Transverse colon (tissue), 4 donors: ENCODE measurements at regions not wholly inside any gene's neighbourhood (a gene's known extent, or its start where the extent isn't known, plus 50 kb on each side); places are given as distances from the start of the nearest gene placed in this dataset.

Experiments used
- DNase-seq: peaks from one replicate; pipeline ENCODE4 v3.0.0-alpha.2; 2019
- H3K27ac ChIP-seq, 4 donors: fragments of 200-600 bp; sonication (generic); 2 replicates each; pipeline ENCODE4 v1.5.1; 2016 to 2018; ENCODE audit warnings: inconsistent platforms in 4 of 4
- H3K27me3 ChIP-seq: fragments of 200-600 bp; sonication (generic); 2 replicates; pipeline ENCODE4 v1.5.1; 2017; ENCODE audit warnings: inconsistent platforms
- H3K36me3 ChIP-seq, 4 donors: fragments of 200-600 bp; sonication (generic); 2 replicates each; pipeline ENCODE4 v1.5.1; 2017 to 2019; ENCODE audit warnings: inconsistent platforms in 4 of 4
- H3K4me1 ChIP-seq, 4 donors: fragments of 200-600 bp; sonication (generic); 2 replicates each; pipeline ENCODE4 v1.5.1; 2017 to 2020; ENCODE audit warnings: inconsistent platforms in 4 of 4
- H3K4me3 ChIP-seq, 4 donors: fragments of 200-600 bp; sonication (generic); 1 replicate in 1 of 4; 2 replicates in 3 of 4; pipeline versions ENCODE4 v1.5.1 to v1.6.1; 2017 to 2019; ENCODE audit warnings: inconsistent platforms in 4 of 4
- H3K9me3 ChIP-seq, 2 donors: fragments of 200-600 bp; sonication (generic); 2 replicates each; pipeline ENCODE4 v1.5.1; 2017 to 2019; ENCODE audit warnings: inconsistent platforms in 2 of 2
- EP300 ChIP-seq: sonication (generic); formaldehyde crosslinking; IDR thresholded peaks from one replicate; pipeline ENCODE4 v1.6.1; 2017; ENCODE audit warnings: antibody characterized with exemption, low read depth
- POLR2A ChIP-seq: fragments of 450-650 bp; IDR thresholded peaks from one replicate; pipeline ENCODE4 v1.6.1; 2016; ENCODE audit warnings: antibody characterized with exemption, mild to moderate bottlenecking, moderate library complexity
- POLR2AphosphoS5 ChIP-seq, 3 donors: sonication (generic); formaldehyde crosslinking; IDR thresholded peaks; one replicate each; pipeline ENCODE4 v1.6.1; 2016; ENCODE audit warnings: antibody characterized with exemption in 3 of 3
- WGBS, 2 donors: methylation state at CpG; one replicate each; pipeline ENCODE4 v1.1.5; 2018; ENCODE audit warnings: low coverage in 1 of 2; 5-methylcytosine and 5-hydroxymethylcytosine counted together
- in situ Hi-C, 4 donors: fragments of 200-750 bp; cut with MboI; loops; one replicate each; pipeline versions ENCODE4 v1.15.0 to v1.15.1; 2017; ENCODE audit warnings: low sequenced_read_pairs in 3 of 4, low pct_ligation_motif_present in 1 of 4, low pct_unique_long_range_greater_than_20kb in 1 of 4
- intact Hi-C: fragments of 100-400 bp; cut with DNase I; formaldehyde crosslinking; loops from one replicate; pipeline ENCODE4 v1.15.1; 2023; ENCODE audit warnings: low total_unique reads
- TF ChIP-seq, protein P1 (sequence below), 5 experiments: fragments of 200-600 bp in 3 of 5; fragments of 450-650 bp in 2 of 5; sonication (generic) in 3 of 5; IDR thresholded peaks; 1 replicate in 2 of 5; 2 replicates in 3 of 5; pipeline ENCODE4 v1.5.1; 2016 to 2017; ENCODE audit warnings: antibody characterized with exemption in 5 of 5, inconsistent platforms in 3 of 5, mild to moderate bottlenecking in 2 of 5, moderate library complexity in 1 of 5

DNA sequence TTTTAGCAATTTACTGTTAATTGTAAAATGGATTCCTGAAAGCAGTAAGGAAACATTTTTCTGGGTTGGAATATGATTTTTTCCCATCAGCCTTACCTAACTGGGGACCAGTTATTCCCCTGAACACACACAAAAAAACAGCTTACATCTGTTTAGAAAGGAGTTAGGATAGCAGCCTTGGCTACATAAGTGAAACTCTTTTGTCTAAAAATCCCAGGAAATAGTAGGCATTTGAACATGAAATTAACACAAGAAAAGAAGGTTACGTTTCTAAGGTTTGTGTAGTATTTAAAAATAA is 696.2 kb upstream of the MARCKS start:
- intact Hi-C loops: loop anchor here (10.0 kb wide), 1 partner anchor 894 kb away; no protein-coding TSS in a partner anchor

DNA sequence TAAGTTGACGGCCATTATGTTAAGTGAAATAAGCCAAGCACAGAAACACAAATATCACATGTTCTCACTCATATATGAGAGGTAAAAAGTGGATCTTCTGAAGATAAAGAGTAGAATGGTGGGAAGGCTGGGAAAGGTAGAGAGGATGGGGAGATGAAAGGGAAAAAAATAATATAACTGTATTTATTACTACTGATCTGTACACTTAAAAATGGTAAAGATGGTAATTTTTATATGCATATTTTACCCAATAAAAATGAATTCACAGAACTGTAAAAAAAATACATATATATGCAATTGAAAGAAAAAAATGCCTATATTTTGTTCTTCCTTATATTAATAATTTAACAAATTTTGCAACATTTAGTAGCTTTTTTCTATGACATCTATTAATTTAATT is 694.4 kb upstream of the MARCKS start:
- Histone ChIP-seq H3K9me3 (no peaks in the 10 kb centered on the region), H3K27ac (no peak overlapping the region), H3K4me1 (no peaks in the 10 kb centered on the region), H3K4me3 (no peak overlapping the region), H3K36me3 (no peaks in the 10 kb centered on the region), H3K27me3 (no peaks in the 10 kb centered on the region)
- WGBS, 2 donors: 90 to 93% methylated on average over 1 of the region's 1 CpG
- intact Hi-C loops (loop anchor here (10.0 kb wide), 1 partner anchor 892 kb away; no protein-coding TSS in a partner anchor), in situ Hi-C loops (no loop called here)
- TF ChIP-seq EP300 (no peak), POLR2A (no peak), POLR2AphosphoS5 (IDR thresholded peaks at IDR 0.05) (no peak)
- TF ChIP-seq, protein P1, sequence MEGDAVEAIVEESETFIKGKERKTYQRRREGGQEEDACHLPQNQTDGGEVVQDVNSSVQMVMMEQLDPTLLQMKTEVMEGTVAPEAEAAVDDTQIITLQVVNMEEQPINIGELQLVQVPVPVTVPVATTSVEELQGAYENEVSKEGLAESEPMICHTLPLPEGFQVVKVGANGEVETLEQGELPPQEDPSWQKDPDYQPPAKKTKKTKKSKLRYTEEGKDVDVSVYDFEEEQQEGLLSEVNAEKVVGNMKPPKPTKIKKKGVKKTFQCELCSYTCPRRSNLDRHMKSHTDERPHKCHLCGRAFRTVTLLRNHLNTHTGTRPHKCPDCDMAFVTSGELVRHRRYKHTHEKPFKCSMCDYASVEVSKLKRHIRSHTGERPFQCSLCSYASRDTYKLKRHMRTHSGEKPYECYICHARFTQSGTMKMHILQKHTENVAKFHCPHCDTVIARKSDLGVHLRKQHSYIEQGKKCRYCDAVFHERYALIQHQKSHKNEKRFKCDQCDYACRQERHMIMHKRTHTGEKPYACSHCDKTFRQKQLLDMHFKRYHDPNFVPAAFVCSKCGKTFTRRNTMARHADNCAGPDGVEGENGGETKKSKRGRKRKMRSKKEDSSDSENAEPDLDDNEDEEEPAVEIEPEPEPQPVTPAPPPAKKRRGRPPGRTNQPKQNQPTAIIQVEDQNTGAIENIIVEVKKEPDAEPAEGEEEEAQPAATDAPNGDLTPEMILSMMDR (IDR thresholded peaks at IDR 0.05): no peak
- no peak for DNase-seq

More for the DNA sequence above, 696.2 kb upstream of the MARCKS start:
- no peaks in the 10 kb centered on the region for H3K27me3 ChIP-seq
- no peaks in the 10 kb centered on the region for H3K9me3 ChIP-seq
- no peak overlapping the region for H3K4me3 ChIP-seq
- H3K4me1 ChIP-seq: no peaks in the 10 kb centered on the region
- DNase-seq: no peak
- H3K36me3 ChIP-seq: no peaks in the 10 kb centered on the region
- TF ChIP-seq EP300: no peak
- no peak for TF ChIP-seq POLR2AphosphoS5 (IDR thresholded peaks at IDR 0.05)
- TF ChIP-seq, protein P1 (IDR thresholded peaks at IDR 0.05): no peak
- TF ChIP-seq POLR2A: no peak
- in situ Hi-C loops: no loop called here
- H3K27ac ChIP-seq: no peak overlapping the region
- 73 to 80% methylated on average over 1 of the region's 1 CpG for WGBS, 2 donors

DNA sequence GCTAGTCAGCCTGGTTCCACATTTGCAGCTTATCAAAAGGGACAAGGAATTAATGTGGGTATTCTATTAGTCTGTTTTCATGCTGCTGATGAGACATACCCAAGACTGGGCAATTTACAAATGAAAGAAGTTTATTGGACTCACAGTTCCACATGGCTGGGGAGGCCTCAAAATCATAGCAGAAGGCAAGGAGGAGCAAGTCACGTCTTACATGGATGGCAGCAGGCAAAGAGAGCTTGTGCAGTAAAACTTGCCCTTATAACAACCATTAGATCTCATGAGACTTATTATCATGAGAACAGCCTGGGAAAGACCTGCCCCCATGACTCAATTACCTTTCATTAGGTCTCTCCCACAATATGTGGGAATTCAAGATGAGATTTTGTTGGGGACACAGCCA is 689.1 kb upstream of the MARCKS start:
- no peaks in the 10 kb centered on the region for H3K27me3 ChIP-seq
- 80 to 85% methylated on average over 1 of the region's 1 CpG for WGBS, 2 donors
- peaks cover 0 to 8% (median 2%) of the 10 kb centered on the region in 4 donors for H3K4me1 ChIP-seq
- no peak for DNase-seq
- in situ Hi-C loops (no loop called here), intact Hi-C loops (loop anchor here (10.0 kb wide), 1 partner anchor 887 kb away; no protein-coding TSS in a partner anchor)
- H3K36me3 ChIP-seq: no peaks in the 10 kb centered on the region
- H3K4me3 ChIP-seq: no peak overlapping the region
- H3K27ac ChIP-seq: no peak overlapping the region
- peaks cover 0 to 3% of the 10 kb centered on the region in 2 donors for H3K9me3 ChIP-seq
- TF ChIP-seq POLR2A: no peak

DNA sequence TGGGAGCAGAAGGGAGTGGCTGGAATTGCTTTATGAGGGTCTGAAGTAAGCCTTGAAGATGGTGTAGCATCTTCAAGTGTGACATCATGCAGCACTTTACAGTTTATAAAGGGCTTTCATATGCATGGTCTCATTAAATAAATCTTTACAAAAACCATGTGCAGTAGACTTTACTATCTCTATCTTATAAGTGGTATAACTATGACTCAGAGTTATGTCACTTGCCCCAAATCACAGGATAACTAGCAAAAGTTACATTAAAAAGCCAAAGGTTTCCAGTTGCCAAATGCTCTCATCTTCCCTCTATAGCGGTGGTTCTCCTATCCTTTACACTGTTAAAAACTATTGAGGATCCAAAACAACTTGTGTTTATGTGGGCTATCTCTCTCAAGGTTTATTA is 687.7 kb upstream of the MARCKS start:
- TF ChIP-seq POLR2AphosphoS5 (IDR thresholded peaks at IDR 0.05) (no peak), EP300 (no peak), POLR2A (no peak)
- TF ChIP-seq, protein P1 (IDR thresholded peaks at IDR 0.05): no peak
- WGBS, 2 donors: 100% methylated on average over 1 of the region's 1 CpG
- no peak for DNase-seq
- in situ Hi-C loops: no loop called here
- intact Hi-C loops: loop anchor here (10.0 kb wide), 1 partner anchor 885 kb away; no protein-coding TSS in a partner anchor
- H3K9me3 ChIP-seq: peaks cover 0 to 3% of the 10 kb centered on the region in 2 donors
- H3K4me3 ChIP-seq: no peak overlapping the region
- no peaks in the 10 kb centered on the region for H3K27me3 ChIP-seq
- no peaks in the 10 kb centered on the region for H3K36me3 ChIP-seq
- peaks cover 0 to 8% (median 2%) of the 10 kb centered on the region in 4 donors for H3K4me1 ChIP-seq
- H3K27ac ChIP-seq: no peak overlapping the region

DNA sequence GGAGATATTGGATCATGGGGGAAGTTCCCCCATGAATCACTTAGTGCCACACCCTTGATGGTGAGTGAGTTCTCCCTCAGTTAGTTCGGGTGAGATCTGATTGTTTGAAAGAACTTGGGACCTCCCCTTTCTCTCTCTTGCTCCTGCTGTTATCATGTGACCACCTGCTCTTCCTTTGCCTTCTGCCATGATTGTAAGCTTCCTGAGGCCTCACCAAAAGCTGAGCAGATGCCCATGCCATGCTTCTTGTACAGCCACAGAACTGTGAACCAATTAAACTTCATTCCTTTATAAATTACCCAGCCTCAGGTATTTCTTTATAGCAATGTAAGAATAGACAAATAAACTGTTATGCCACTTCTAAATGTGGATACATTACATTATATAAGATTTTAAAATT is 686.7 kb upstream of the MARCKS start:
- Histone ChIP-seq H3K4me1 (peaks cover 0 to 8% (median 2%) of the 10 kb centered on the region in 4 donors), H3K9me3 (peaks cover 0 to 3% of the 10 kb centered on the region in 2 donors), H3K36me3 (no peaks in the 10 kb centered on the region), H3K27ac (no peak overlapping the region), H3K4me3 (no peak overlapping the region), H3K27me3 (no peaks in the 10 kb centered on the region)
- intact Hi-C loops (no loop called here), in situ Hi-C loops (no loop called here)
- TF ChIP-seq POLR2AphosphoS5 (IDR thresholded peaks at IDR 0.05) (no peak), POLR2A (no peak), EP300 (no peak)
- TF ChIP-seq, protein P1 (IDR thresholded peaks at IDR 0.05): no peak
- DNase-seq: no peak
- 80 to 86% methylated on average over 1 of the region's 1 CpG for WGBS, 2 donors
